ENCODE measurements at regions not wholly inside any gene's neighbourhood (a gene's known extent, or its start where the extent isn't known, plus 50 kb on each side); places are given as distances from the start of the nearest gene placed in this dataset.
"Not testable (repeated sequence)": the region's sequence is repeated elsewhere in the genome, so short reads cannot be mapped to it uniquely, and the experiment has no call there.

- DNase-seq: no peak
These were observed 159.3 kb upstream of the MARCKS start for GRCh38 chr6:113697632-113698410.

GRCh38 chr6:113699239-113699638, 157.9 kb upstream of the MARCKS start:
- no peak for DNase-seq

GRCh38 chr6:113701552-113702254, 155.4 kb upstream of the MARCKS start:
- DNase-seq: no peak

GRCh38 chr6:113707194-113707593, 150.0 kb upstream of the MARCKS start:
- no peak for DNase-seq

GRCh38 chr6:113709936-113710509, 147.1 kb upstream of the MARCKS start:
- no peak for DNase-seq

GRCh38 chr6:113713665-113714064, 143.5 kb upstream of the MARCKS start:
- DNase-seq: no peak

- DNase-seq: no peak
These were observed 138.6 kb upstream of the MARCKS start for GRCh38 chr6:113718588-113718987.

GRCh38 chr6:113719064-113719463, 138.1 kb upstream of the MARCKS start:
- DNase-seq: no peak

GRCh38 chr6:113719545-113719944, 137.6 kb upstream of the MARCKS start:
- DNase-seq: no peak

GRCh38 chr6:113723182-113723581, 134.0 kb upstream of the MARCKS start:
- no peak for DNase-seq

- not testable (repeated sequence) for DNase-seq
These were observed 132.2 kb upstream of the MARCKS start for GRCh38 chr6:113724927-113725326.

GRCh38 chr6:113731541-113731940, 125.6 kb upstream of the MARCKS start:
- no peak for DNase-seq

- DNase-seq: no peak
These were observed 124.7 kb upstream of the MARCKS start for GRCh38 chr6:113732384-113732966.

- no peak for DNase-seq
These were observed 123.8 kb upstream of the MARCKS start for GRCh38 chr6:113733381-113733780.

GRCh38 chr6:113734982-113735381, 122.2 kb upstream of the MARCKS start:
- no peak for DNase-seq

GRCh38 chr6:113735491-113735890, 121.7 kb upstream of the MARCKS start:
- DNase-seq: no peak

- DNase-seq: no peak
These were observed 120.2 kb upstream of the MARCKS start for GRCh38 chr6:113736978-113737377.

- DNase-seq: no peak
These were observed 118.0 kb upstream of the MARCKS start for GRCh38 chr6:113739041-113739655.

GRCh38 chr6:113741651-113742050, 115.5 kb upstream of the MARCKS start:
- no peak for DNase-seq

- DNase-seq: no peak
These were observed 114.8 kb upstream of the MARCKS start for GRCh38 chr6:113742342-113742741.

- no peak for DNase-seq
These were observed 112.3 kb upstream of the MARCKS start for GRCh38 chr6:113744861-113745260.

GRCh38 chr6:113750151-113750855, 106.8 kb upstream of the MARCKS start:
- no peak for DNase-seq

GRCh38 chr6:113754291-113754690, 102.9 kb upstream of the MARCKS start:
- DNase-seq: no peak
